Activated naive CD4-positive, alpha-beta T cell treated with Interleukin-2 at 50 U/mL for 16 hours (primary cell): ENCODE measurements at regions not wholly inside any gene's neighbourhood (a gene's known extent, or its start where the extent isn't known, plus 50 kb on each side); places are given as distances from the start of the nearest gene placed in this dataset.
"Not testable (repeated sequence)": the region's sequence is repeated elsewhere in the genome, so short reads cannot be mapped to it uniquely, and the experiment has no call there.

Experiments
- DNase-seq: peaks from one replicate; pipeline ENCODE4 v3.0.0-alpha.2; 2020

DNA sequence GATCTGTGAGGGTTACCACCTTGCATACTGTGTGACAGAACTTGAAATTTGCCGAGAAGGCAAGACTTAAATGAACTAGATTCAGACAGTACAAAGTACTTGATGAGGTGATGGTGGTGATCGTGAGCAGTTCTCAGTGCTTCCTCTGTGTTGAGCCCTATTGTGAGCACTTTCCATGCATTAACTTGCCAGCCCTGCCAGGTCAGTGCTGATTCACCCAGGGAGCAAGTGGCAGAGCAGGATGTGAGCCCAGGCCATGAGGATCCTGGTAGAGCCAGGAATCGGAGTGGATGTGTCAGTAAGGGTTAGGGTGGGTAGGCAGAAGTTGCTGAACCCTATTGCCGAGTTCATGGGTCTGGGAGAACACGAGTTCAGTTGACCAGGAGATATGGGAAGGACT, 4545.7 kb upstream of the TPTE start:
- not testable (repeated sequence) for DNase-seq

DNA sequence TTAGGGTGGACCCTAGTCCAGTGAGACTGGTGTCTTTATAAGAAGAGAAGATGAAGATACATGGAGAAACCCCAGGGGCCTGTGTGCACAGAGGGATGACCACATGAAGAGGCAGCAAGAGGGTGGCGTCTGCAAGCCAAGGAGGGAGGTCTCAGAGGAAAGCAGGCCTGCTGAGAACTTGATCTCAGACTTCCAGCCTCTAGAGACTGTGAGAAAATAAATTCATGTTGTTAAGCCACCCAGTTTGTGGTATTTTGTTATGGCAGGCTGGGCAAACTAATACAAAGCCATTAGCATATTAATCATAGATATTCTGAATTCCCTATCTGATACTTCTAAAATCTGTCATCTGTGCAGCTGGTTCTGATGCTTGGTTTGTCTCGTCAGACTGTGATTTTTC, 4523.8 kb upstream of the TPTE start:
- not testable (repeated sequence) for DNase-seq

DNA sequence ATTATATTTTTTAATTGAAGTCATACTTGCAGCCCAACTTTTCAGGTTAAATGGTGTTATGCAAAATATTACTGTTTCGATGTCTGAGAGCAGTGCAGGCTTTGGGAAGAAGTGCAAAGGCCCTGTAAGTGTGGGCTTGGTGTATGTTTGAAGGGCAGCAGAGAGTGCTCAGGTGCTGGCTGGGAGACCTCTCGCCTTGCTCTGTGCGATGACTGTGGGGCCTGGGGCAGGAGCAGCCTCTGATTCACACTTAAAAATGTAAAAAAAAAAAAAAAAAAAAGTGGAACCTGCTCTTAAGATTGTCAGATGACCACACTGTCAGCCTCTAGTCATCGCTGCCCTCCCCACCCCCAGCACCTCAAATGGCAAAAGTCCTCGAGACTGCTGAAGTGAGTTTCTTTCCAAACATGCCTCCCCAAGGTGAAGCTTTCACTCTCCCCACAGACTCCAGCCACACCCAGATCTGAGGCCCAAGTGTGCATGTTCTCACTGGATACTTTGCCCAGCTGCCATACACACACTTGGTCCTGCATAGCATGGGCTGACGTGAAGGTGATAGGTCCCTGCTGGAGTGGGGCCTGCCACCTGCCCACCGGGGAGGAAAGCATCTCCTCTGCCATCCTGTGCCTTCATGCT, 4505.8 kb upstream of the TPTE start:
- not testable (repeated sequence) for DNase-seq

DNA sequence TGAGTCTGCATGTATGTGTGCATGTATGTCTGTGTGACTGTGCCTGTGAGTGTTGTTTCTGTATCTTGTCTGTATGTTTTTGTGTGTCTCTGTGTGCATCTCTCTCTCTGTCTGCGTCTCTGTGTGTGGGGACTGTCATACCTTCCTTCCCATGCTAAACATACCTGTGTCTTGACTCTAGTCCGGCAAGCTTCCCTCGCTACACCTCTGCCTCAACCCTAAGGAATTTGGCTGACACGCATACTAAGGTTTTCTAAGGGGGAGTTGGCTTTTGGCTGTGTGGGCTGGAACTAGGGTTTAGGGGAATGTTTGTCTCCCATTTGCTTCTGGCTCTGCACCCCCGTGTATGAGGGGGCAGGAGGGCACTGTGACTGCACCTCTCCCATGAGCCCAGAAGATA, 4500.9 kb upstream of the TPTE start:
- DNase-seq, result not testable (repeated sequence)

DNA sequence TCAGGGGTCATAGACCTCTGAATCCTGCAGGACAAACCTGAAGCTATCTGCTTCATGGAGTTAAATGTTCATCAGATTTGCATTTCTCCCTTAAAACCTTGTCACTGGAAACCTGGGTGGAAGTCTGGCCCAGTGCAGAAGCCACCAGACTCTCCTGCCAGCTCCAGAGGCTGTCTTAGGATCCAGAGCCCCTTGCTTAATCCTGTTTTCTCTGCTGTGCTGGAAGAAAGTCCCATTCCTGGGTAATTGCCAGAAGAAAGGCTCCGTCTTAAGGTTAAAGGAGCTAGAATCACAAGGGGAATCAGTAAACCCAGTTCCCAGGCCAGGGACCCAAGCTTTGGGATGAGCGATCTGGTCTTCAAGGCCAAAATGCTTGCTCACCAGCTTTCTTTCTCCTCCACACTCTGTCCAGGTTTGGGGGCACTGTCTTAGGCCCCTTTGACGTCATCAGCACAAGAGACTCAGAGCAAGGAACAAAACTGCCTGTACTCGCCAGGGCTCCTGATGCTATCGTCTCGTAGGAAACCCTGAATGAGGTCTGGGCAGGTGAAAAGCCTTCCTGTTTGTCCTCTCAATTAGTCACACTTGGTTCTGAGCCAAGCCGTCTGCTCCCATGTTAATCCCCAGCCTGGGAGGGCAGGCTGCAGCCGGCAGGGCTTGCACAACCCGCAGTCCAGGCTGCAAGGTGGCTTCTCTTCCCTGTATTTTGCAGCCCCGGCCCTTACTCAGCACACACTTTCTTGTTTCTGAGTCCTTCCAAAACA, 4500.2 kb upstream of the TPTE start:
- DNase-seq, result not testable (repeated sequence)

DNA sequence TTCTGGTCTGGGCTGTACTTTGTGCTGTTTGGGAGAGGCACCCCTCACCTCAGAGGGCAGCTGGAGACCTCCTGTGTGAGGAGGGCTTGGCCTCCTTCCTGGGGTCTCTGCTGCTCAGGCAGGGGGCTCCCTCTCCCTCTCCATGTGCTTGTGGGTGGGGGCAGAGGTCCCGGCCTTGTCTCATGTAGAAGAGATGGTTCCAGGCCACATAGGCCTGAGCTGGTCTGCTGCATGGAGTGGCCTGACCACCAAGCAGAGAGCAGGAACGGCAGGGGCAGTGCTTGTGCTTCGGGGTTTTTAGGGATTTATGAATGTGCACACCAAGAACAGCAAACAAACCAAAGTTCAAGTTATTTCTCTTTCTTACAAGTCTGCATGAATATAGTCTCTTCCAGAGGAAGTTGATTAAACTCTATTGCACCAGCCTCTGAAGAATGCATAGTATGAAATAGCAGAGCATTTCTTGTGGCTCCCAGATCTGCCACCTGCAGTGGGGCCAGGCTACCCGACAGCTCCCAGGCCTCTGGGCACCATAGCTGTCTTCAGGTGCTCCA, 4499.6 kb upstream of the TPTE start:
- DNase-seq, result not testable (repeated sequence)

DNA sequence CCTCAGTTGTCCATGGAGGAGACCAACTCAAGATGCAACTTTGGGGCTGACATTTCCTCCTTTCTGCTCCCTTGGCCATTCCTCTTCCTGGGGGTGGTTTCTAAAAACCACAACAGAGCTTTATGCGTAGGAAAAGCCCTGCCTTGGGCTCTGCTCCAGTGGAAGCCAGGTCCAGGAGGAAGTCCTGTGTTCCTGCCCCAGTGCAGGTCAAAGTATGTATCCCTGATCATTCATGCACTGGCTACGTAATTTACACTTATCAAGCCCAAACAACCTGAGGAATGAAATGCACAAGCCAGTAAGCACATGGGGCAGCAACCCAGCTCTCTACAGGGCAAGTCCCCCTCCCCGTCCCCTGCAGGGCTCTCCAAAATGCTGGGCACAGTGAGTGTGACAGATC, 4498.1 kb upstream of the TPTE start:
- DNase-seq, result not testable (repeated sequence)

DNA sequence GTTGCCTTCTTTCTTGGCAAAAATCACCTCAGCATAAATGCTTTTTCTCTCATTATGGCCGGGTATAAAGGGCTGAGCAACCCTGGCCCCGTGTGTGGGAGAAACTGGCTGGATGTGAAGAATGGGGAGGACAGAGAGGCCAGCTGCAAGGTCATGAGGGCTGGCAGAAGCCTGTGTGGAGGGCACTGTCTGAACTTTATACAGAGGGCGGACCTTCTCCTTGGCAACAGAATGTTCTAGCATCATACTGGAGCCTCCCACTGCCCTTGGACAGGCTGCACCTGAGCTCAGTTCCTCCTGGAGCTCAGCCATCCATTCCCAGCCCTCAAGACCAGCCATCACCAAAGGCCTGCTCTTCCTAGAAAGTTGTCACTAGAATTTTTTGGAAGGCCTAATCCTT, 4496.2 kb upstream of the TPTE start:
- DNase-seq, result not testable (repeated sequence)

DNA sequence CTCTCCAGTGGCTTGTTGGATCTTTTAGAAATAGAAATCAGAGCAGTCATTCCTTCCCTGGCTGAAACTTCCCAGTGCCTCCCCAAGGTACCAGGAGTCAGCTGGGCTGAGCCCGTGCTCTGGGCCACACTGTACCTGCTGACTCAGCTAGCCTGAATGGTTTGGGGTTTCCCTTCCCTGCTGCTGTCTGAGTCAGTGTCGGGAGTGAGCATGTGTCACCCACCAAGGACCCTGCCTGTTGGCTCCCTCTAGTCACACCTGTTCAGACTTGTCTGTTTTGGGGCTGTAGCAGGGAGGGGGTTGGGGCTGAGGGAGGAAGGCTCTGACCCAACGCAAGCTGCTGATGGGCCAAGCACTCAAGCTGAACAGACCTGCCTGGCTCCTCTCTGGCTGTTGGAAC, 4493.9 kb upstream of the TPTE start:
- not testable (repeated sequence) for DNase-seq

DNA sequence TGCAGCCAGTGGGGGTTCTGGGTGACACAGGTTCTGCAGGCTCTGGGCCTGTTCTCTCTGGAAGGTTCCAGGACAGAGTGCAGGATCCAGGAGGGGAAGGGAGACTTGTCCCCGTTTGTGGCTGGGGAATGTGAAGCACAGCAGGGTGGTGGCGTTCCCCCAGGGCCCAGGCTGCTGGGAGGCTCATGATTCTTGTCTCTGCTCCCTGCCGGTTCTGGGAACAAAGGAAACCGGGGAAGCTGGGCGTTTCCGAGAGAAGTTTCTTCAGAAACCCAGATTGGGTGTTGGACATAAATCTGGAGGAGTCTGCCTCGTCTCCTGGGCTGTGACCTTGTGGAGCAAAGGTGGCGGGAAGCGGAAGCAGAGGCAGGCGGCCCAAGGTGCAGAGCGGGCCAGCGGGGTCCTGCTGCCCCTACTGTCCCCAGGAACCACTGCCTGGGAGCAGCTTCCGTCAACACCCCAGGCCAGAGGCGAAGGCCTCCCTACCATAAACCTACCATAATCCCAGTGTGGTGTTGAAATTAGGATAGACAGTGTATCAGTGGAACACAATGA, 4487.2 kb upstream of the TPTE start:
- DNase-seq, result not testable (repeated sequence)

DNA sequence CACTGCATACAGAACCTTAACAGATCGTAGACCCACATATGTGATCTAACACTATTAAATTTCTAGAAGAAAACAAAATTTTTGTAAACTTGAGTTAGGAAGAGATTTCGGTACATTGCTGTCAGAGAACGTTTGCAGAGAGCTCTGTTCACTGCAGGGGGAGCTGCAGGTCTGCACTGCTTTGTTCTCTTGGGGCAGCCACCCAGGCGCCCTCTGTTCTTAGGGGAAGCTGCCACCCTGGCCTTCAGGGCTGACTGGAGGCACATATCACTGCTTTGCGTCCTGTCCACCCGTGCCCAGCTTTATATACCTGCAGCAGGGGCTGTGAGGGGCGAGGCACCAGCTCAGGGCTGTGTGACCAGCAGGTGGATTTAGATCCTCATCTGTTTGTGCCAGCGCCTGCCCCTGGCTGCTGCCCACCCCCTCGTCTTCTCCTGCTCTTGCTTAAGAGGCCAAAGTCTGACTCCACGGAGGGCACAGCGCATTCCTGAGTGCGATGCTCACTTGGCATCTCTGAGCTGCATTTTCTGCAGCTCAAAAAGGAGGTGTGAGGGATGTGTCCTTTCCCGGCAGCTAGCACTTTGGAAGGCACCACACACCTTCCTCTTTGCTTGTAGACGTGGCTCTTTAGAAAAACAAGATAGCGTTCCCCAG, 4486.4 kb upstream of the TPTE start:
- not testable (repeated sequence) for DNase-seq

DNA sequence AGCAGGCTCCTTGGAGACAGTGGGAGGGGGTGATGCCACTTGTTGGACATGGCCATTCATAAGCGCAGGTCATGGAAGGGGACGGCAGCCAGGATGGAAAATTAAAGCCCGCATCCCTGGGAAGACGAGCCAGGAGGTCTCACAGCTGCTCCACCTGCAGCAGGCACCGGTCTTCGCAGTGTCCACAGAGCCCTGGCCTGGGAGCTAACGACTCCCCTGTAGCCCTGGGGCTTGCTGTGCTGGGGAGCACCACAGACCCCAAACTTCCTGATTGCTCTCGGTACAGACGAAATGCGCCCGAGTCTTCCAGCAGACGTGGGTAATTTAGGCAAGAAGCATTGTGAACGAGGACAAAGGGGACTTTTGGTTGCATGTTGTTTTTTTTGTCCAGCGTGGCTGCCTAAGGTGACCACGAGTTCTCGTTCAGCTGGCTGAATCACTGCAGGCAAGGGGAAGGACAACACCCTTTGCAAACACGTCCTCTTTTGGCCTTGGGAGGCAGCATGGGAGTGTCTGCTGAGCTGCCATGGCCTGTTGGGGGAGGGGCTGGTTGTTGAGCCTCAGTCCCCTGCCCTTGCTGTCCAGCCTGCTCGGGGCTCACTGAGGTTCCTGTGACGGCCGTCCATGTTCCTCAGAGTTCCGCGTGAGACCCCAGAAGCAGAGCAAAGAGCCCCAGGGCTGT, 4485.8 kb upstream of the TPTE start:
- not testable (repeated sequence) for DNase-seq

DNA sequence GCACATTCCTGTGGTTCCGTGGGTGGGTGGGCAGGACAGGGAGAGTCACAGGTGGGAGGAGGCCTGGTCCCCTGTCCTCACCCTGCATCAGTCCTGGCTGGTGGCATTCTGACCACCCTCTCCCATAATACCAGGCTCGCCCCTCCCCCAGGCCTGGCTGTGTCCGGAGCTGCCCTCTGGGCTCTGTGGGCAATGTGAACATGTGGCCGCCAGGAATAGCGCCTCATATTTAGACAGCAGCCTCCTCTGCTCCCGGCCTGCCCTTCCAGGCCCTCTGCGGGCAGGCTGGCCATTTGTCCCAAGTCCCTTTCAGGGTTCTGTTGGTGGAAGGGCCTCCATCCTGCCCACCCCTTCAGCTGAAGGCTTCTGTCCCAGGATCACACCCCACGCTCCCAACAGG, 4482.2 kb upstream of the TPTE start:
- not testable (repeated sequence) for DNase-seq

DNA sequence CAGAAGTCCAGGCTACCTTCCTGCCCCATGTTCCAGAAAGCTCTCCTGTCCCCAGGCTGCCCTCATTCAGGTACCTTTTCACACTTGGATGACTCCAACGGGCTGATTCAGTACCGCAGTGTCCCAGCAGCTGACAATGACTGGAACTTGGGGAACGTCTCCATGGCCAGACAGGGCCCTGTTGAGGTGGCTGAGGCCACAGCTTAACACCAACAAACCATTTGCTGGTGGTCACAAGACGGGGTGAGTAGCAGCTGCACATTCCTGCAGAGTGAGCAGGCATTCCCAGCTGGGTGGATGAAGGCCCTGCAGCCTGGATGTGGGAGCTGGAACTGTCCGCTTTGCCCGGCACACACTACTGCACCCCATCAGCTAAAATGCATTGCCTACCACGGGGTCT, 4481.3 kb upstream of the TPTE start:
- DNase-seq, result not testable (repeated sequence)

DNA sequence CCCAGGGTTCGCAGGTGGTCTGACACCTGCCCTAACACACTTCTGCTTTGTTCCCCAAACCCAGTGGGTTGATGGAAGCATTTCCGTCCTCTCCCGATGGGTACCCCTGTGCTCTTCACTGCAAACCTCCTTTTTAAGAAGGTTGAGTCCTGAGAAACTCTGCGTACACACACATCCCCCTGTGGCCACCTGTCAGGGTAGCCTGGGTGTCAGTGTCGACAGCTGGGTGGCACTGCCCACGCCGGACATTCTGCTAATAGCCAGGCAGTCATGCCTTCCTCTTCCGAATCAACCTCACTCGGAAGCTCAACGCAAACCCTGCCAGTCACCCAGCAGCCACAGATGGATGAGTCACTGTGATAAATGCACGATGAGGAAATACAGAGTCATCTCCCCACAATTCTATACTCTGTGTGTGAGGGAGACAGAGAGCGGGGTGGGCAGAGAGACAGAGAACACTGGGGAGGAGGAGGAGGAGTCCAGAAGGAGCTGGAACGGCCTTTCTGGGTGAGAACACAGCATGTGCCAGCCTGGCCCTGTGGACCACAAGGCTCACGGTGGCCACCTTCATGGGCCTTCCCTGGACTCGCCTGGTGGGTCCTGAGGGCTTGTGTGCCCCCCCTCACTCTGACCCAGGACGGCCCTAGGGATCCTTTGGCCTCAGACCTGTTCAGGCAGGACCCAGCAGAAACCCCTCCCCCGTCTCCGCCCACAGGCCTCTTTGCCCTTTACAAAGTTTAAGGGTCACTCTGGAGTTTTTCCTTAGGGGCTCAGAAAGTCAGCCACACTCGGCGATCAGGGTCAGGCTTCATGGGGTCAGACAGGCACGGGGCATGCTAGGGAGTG, 4477.7 kb upstream of the TPTE start:
- DNase-seq, result not testable (repeated sequence)

DNA sequence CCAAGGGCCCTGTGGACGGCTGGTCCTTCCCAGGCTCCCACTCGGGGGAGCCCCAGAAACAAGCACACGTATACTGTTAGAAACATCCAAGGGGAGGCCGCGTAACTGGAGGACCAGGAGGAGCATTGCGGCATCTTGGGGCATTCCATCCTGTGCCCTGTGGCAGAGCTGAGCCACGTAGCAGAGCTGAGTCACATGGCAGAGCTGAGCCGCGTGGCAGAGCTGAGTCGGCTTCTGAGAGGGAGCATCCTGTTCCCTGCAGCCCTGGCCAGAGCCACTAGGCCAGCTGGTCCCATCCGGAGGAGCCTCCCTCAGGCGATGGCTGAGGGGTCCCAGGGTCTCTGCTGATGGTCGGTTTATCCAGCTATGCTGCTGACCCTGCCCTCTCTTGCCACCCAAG, 4476.7 kb upstream of the TPTE start:
- not testable (repeated sequence) for DNase-seq

DNA sequence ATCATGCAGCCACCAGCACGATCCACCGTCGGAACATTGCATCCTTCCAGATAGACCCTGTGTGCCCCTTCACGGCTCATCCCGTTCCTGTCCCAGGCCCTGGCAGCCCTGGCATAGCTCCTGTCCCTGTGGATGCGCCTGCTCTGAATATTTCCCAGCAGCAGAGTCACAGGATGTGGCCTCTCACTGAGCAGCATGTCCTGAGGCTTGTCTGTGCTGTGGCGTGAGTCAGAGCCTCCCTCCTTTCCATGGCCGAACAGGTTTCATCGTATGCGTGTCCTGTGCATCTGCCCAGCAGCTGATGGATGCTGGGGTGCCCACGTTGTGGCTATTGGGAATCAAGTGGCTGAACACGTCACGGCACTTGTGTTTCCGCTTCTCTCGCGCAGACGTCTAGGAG, 4471.5 kb upstream of the TPTE start:
- not testable (repeated sequence) for DNase-seq

DNA sequence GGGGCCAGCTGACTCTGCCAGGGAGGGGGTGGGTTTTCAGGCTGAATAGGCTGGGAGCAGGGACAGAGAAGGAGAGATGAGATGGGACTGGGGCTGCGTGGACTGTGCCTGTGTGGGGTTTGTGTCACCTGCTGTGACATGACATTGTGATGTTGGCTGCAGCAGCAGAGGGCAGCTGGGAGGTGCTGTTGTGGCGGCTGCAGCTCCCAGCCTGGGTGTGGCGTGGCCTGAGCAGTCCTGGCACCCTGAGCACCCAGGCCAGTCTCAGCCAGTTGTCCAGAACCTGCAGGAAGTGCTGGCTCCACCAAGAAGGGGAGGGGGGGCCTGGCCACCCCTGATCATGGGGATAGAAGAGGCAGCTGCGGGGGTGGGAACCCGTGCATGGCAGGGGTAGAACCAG, 4469.3 kb upstream of the TPTE start:
- DNase-seq, result not testable (repeated sequence)

DNA sequence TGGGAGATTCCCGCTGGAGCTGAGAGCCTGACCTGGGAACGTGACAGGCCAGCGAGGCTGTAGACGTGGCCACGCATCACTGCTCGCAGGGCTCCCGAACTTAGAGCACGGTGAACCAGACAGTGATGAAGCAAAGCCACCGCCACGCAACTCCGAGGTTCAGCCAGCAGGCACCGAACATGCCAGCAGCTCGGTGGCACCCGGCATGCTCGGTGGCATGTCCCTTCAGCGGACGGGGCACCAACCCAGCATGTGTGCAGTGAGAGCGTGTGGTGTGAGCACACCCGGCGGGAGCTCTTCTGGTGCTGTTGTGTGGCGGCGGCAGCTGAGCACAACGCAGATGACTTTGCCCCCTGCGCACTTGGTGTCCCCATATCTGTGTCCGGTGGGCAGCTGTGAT, 4468.2 kb upstream of the TPTE start:
- not testable (repeated sequence) for DNase-seq

DNA sequence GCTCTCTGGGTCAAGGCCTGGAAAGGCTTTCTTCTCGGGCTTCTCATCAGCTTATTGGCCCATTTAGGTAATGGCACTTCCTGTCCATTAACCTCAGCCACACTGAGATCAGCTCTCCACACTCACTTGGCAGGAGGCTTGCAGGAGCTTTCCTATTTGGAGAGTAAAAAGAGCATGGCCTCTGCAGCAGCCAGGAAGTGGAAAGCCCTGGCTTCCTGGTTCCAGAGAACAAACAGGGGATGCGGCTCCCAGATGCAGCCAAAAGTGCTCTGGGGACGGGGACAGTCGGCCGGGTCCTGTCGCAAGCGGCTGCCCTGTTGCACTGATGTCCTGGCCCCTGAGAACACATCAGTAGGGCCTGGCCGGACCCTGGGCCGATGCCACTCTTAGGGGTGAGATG, 4462.4 kb upstream of the TPTE start:
- DNase-seq, result not testable (repeated sequence)

DNA sequence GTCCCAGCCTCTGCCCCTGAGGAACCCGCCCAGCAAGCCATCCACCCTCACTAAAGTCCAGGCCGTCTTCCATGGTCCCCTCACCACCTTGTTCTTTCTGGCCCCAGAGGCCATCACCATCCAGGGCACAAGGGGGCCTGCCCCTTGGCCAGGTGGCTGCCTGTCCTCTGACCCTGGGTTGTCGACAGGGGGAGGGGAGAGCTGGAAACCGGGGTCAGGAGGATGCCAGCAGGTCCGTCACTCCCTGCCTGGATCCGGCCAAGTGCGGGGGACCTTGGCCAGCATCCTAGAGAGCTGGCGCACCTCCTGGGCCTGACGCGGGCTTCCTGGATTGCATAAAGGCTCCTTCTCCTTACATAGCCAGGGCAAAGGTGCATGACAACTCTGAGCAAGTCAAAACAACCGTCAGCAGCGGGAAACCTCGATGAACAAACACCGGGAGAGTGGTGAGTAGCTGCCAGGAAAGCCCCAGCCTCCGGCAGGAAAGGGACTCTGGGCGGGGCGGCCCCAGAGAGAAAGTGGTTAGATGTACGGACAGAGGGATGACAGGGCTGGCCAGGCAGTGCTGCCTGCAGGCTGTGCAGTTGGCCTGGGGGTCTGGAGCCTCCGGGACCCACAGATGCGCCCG, 4461.2 kb upstream of the TPTE start:
- DNase-seq, result not testable (repeated sequence)
